WTC11 (cell line): ENCODE measurements at regions not wholly inside any gene's neighbourhood (a gene's known extent, or its start where the extent isn't known, plus 50 kb on each side); places are given as distances from the start of the nearest gene placed in this dataset.

Experiments used
- ARID4B ChIP-seq: sonication (generic); formaldehyde crosslinking; IDR thresholded peaks from 2 replicates; pipeline ENCODE4 v1.8.0; 2023; ENCODE audit warnings: missing genetic modification reagents, mild to moderate bottlenecking, borderline replicate concordance
- CREB1 ChIP-seq: sonication (generic); formaldehyde crosslinking; IDR thresholded peaks from 2 replicates; pipeline ENCODE4 v1.8.0; 2023; ENCODE audit warnings: mild to moderate bottlenecking, missing genetic modification reagents
- CTCF ChIP-seq: fragments of 200-600 bp; IDR thresholded peaks from 2 replicates; pipeline ENCODE4 v1.8.0; 2022; ENCODE audit warnings: antibody characterized with exemption
- E2F1 ChIP-seq: sonication (generic); formaldehyde crosslinking; IDR thresholded peaks from 2 replicates; pipeline ENCODE4 v1.8.0; 2022; ENCODE audit warnings: mild to moderate bottlenecking, missing genetic modification reagents
- GABPB1 ChIP-seq: sonication (generic); formaldehyde crosslinking; IDR thresholded peaks from 2 replicates; pipeline ENCODE4 v1.8.1; 2023; ENCODE audit warnings: mild to moderate bottlenecking, missing genetic modification reagents
- IRF1 ChIP-seq: sonication (generic); formaldehyde crosslinking; IDR thresholded peaks from 2 replicates; pipeline ENCODE4 v1.8.0; 2023; ENCODE audit warnings: missing genetic modification reagents
- SP1 ChIP-seq: sonication (generic); formaldehyde crosslinking; conservative IDR thresholded peaks from 2 replicates; pipeline ENCODE4 v1.8.1; 2022; ENCODE audit warnings: missing genetic modification reagents
- TEAD4 ChIP-seq: sonication (generic); formaldehyde crosslinking; IDR thresholded peaks from 2 replicates; pipeline ENCODE4 v1.8.0; 2022; ENCODE audit warnings: mild to moderate bottlenecking, missing genetic modification reagents
- TP53 ChIP-seq: sonication (generic); formaldehyde crosslinking; IDR thresholded peaks from 2 replicates; pipeline ENCODE4 v1.8.1; 2023; ENCODE audit warnings: mild to moderate bottlenecking, missing genetic modification reagents
- USF1 ChIP-seq: sonication (generic); formaldehyde crosslinking; IDR thresholded peaks from 2 replicates; pipeline ENCODE4 v1.8.0; 2022; ENCODE audit warnings: mild to moderate bottlenecking, missing genetic modification reagents
- ZNF425 ChIP-seq: fragments of 250-450 bp; sonication (Bioruptor Pico); conservative IDR thresholded peaks from 2 replicates; pipeline ENCODE4 v1.9.0; 2021; ENCODE audit warnings: mild to moderate bottlenecking
- ZNF512 ChIP-seq: sonication (generic); formaldehyde crosslinking; IDR thresholded peaks from 2 replicates; pipeline ENCODE4 v1.8.1; 2022; ENCODE audit warnings: missing genetic modification reagents, borderline replicate concordance

- TF ChIP-seq E2F1 (CRISPR knock-in tag) (no peak), CTCF (no peak), ARID4B (no peak), TEAD4 (CRISPR knock-in tag) (no peak), IRF1 (CRISPR knock-in tag) (no peak), TP53 (CRISPR knock-in tag) (no peak), USF1 (CRISPR knock-in tag) (no peak), SP1 (CRISPR knock-in tag) (no peak), ZNF425 (CRISPR knock-in tag) (no peak), GABPB1 (CRISPR knock-in tag) (no peak), ZNF512 (no peak), CREB1 (no peak)
Observed at GRCh38 chr2:123303731-123304130, 721.4 kb upstream of the CNTNAP5 start.
